IMR-90 (cell line): ENCODE measurements at regions not wholly inside any gene's neighbourhood (a gene's known extent, or its start where the extent isn't known, plus 50 kb on each side); places are given as distances from the start of the nearest gene placed in this dataset.

ENCODE experiments used
- BHLHE40 ChIP-seq: fragments of 150-350 bp; IDR thresholded peaks from 2 replicates; pipeline ENCODE4 v1.6.1; 2016; ENCODE audit warnings: mild to moderate bottlenecking, low read depth, low read length
- CEBPB ChIP-seq: IDR thresholded peaks from 2 replicates; pipeline ENCODE4 v1.6.1; 2012; ENCODE audit warnings: low read depth, low read length, improper control_type of control experiment
- CHD1 ChIP-seq: IDR thresholded peaks from 2 replicates; pipeline ENCODE4 v1.6.1; 2012; ENCODE audit warnings: low read depth, low read length, improper control_type of control experiment
- FOS ChIP-seq: fragments of 150-350 bp; IDR thresholded peaks from 2 replicates; pipeline ENCODE4 v1.6.1; 2016; ENCODE audit warnings: low read depth, low read length
- MAFK ChIP-seq: IDR thresholded peaks from 2 replicates; pipeline ENCODE4 v1.6.1; 2012; ENCODE audit warnings: low read depth, low read length, improper control_type of control experiment
- MAZ ChIP-seq: IDR thresholded peaks from 2 replicates; pipeline ENCODE4 v1.6.1; 2012; ENCODE audit warnings: low read depth, mild to moderate bottlenecking, low read length, improper control_type of control experiment, moderate library complexity, borderline replicate concordance
- MXI1 ChIP-seq: IDR thresholded peaks from 2 replicates; pipeline ENCODE4 v1.6.1; 2012; ENCODE audit warnings: low read depth, mild to moderate bottlenecking, low read length, moderate library complexity, borderline replicate concordance
- POLR2A ChIP-seq: IDR thresholded peaks from 2 replicates; pipeline ENCODE4 v1.6.1; 2012; ENCODE audit warnings: mild to moderate bottlenecking, low read depth, low read length
- RAD21 ChIP-seq: IDR thresholded peaks from 2 replicates; pipeline ENCODE4 v1.6.1; 2012; ENCODE audit warnings: low read length, improper control_type of control experiment
- RCOR1 ChIP-seq: IDR thresholded peaks from 2 replicates; pipeline ENCODE4 v1.6.1; 2012; ENCODE audit warnings: mild to moderate bottlenecking, low read length, improper control_type of control experiment; ENCODE audit not compliant: insufficient replicate concordance
- SMC3 ChIP-seq: fragments of 150-350 bp; IDR thresholded peaks from 2 replicates; pipeline ENCODE4 v1.6.1; 2016; ENCODE audit warnings: low read depth, mild to moderate bottlenecking, antibody characterized with exemption, low read length, moderate library complexity
- TF ChIP-seq, protein P1 (sequence below): conservative IDR thresholded peaks from 2 replicates; pipeline ENCODE4 v1.5.1; 2012; ENCODE audit warnings: mild to moderate bottlenecking, low read depth, low read length, improper control_type of control experiment
- TF ChIP-seq, protein P2 (sequence below): fragments of 150-350 bp; IDR thresholded peaks from 2 replicates; pipeline ENCODE4 v1.6.1; 2017; ENCODE audit warnings: mild to moderate bottlenecking, antibody characterized with exemption, low read length, low read depth
- TF ChIP-seq, protein P3 (sequence below): fragments of 150-350 bp; IDR thresholded peaks from 2 replicates; pipeline ENCODE4 v1.6.1; 2016; ENCODE audit warnings: low read depth, mild to moderate bottlenecking, low read length, moderate library complexity, borderline replicate concordance

DNA sequence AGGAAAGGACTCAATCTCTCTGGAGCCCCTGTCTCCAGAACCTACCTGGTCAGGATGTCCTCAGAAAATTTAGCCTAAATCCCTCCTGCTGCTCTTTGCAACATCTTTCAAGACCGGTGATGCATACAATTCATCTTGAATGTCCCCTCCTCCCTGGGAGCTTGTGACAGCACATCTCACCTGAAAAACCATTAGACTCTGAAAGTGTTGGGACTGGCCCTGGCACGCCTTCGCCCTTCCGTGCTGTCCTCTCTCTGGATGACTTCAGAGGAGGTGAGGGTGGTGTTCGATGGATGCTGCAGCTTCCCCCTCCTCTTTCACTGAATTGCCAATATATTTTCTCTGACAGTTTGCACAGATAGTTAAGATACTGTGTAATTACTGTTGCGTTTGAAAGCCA, 90.9 kb upstream of the CISTR start:
- TF ChIP-seq, protein P1, sequence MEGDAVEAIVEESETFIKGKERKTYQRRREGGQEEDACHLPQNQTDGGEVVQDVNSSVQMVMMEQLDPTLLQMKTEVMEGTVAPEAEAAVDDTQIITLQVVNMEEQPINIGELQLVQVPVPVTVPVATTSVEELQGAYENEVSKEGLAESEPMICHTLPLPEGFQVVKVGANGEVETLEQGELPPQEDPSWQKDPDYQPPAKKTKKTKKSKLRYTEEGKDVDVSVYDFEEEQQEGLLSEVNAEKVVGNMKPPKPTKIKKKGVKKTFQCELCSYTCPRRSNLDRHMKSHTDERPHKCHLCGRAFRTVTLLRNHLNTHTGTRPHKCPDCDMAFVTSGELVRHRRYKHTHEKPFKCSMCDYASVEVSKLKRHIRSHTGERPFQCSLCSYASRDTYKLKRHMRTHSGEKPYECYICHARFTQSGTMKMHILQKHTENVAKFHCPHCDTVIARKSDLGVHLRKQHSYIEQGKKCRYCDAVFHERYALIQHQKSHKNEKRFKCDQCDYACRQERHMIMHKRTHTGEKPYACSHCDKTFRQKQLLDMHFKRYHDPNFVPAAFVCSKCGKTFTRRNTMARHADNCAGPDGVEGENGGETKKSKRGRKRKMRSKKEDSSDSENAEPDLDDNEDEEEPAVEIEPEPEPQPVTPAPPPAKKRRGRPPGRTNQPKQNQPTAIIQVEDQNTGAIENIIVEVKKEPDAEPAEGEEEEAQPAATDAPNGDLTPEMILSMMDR, result no peak
- TF ChIP-seq RAD21 (no peak), POLR2A (no peak), CEBPB (no peak), BHLHE40 (no peak), SMC3 (no peak), RCOR1 (no peak), MAFK (no peak), CHD1 (no peak), MXI1 (no peak), FOS (no peak), MAZ (no peak)
- TF ChIP-seq, protein P2, sequence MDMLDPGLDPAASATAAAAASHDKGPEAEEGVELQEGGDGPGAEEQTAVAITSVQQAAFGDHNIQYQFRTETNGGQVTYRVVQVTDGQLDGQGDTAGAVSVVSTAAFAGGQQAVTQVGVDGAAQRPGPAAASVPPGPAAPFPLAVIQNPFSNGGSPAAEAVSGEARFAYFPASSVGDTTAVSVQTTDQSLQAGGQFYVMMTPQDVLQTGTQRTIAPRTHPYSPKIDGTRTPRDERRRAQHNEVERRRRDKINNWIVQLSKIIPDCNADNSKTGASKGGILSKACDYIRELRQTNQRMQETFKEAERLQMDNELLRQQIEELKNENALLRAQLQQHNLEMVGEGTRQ, result no peak
- TF ChIP-seq, protein P3, sequence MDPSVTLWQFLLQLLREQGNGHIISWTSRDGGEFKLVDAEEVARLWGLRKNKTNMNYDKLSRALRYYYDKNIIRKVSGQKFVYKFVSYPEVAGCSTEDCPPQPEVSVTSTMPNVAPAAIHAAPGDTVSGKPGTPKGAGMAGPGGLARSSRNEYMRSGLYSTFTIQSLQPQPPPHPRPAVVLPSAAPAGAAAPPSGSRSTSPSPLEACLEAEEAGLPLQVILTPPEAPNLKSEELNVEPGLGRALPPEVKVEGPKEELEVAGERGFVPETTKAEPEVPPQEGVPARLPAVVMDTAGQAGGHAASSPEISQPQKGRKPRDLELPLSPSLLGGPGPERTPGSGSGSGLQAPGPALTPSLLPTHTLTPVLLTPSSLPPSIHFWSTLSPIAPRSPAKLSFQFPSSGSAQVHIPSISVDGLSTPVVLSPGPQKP, result no peak
